GM19328 (cell line): ENCODE measurements at regions not wholly inside any gene's neighbourhood (a gene's known extent, or its start where the extent isn't known, plus 50 kb on each side); places are given as distances from the start of the nearest gene placed in this dataset.

Source experiments
- ATAC-seq: cut with Tn5 transposase; IDR thresholded peaks from one replicate; pipeline ENCODE4 v1.9.1; 2021; ENCODE audit warnings: mild to moderate bottlenecking, moderate library complexity; ENCODE audit not compliant: unreplicated experiment

DNA sequence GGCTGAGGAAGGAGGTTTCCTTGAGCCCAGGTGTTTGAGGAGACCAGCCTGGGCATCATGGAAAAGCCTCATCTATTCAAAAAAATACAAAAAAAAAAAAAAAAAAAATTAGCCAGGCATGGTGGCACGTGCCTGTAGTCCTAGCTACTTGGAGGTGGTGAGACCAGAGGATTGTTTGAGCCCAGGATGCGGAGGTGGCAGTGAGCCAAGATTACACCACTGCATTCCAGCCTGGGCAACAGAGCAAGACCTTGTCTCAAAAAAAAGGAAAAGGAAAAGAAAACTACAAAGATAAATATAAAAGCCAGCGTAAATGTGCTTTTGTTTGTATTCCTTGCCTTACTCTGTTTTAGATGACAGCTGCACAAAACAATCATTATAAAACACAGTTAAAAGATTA lies 2249.2 kb upstream of the C9orf72 start:
- ATAC-seq: no peak

DNA sequence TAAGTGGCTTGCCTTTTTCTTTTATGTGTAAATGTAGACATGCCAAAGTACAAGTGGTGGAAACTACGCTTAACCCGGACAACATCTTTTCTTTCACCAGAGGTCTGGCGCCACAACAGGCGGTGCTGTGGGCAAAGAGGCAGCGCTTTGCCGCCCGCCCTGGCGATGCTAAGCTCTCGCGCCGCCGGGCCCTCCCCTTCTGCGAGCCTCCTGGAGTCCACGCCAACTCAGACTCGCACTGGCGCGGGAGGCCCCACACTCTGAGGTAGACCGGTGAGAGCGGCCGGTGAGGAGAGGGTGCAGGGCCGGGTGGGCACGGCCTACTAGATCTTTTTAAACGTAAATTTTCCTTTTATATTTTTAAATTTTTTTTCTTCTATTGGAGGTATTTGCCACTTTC lies 2253.1 kb upstream of the C9orf72 start:
- no peak for ATAC-seq

DNA sequence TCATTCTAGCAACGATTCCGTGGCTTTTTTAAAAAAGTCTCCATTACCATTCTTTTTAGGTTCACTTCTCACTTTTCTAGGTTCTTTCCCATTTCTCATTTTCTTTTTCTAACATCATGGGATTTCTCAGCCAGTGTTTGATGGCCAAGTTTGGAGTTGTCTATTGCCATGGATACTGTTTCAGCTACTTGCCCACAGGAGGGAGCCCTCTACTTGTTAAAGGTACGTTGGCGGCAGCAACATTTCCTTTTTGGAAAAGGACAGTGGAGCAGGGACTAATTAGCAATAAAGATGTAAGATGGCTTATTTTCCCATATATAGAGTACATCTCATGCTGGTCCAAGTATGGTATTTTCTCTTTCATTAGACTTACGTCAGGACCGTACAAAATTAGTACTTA lies 2257.5 kb upstream of the C9orf72 start:
- no peak for ATAC-seq

DNA sequence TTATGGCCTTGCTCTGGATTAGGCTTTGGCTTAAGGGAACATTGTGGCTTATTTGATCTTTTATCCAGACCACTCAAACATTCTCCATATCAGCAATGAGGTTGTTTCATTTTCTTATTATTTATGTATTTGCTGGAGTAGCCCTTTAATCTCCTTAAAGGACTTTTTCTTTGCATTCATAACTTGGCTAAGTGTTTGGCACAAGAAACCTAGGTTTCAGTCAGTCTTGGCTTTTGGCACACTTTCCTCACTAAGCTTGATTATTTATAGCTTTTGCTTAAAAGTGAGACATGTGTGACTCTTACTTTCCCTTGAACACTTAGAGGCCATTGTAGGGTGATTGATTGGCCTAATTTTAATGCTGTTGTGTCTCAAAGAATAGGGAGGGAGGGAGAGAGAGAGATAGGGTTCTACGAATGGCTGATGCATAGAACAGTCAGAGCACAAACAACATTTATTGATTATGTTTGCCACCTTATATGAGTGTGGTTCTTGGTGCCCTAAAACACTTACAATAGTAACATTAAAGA lies 2265.3 kb upstream of the C9orf72 start:
- ATAC-seq: no peak

DNA sequence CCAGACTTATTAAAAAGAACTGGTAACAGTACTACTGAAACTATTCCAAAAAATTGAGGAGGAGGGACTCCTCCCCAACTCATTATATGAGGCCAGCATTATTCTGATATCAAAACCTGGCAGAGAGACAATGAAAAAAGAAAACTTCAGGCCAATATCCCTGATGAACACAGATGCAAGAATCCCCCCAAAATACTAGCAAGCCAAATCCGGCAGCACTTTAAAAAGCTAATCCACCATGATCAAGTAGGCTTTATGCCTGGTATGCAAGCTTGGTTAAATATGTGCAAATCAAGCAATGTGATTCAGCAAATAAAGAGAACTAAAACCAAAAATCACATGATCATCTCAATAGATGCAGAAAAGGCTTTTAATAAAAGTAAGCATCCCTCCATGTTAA lies 2271.0 kb upstream of the C9orf72 start:
- no peak for ATAC-seq

DNA sequence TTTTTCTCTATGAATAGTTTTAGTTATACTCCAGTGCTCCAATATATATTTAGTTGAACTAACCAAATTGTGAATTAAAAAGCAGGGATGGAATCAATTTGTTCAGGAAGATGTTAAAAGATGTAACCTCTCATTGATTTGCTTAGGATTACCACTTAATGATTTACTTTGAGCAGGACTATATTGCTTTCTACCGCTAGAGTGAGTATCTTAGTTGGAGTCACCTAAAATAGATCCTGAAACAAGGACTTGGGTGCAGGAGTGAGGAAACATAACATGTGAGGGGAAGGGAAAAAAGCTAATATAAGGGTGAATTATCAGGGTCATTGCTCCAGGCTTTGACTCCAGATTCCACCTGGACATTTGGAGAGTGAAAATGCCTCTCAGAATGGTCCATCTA lies 2277.4 kb upstream of the C9orf72 start:
- ATAC-seq: no peak

DNA sequence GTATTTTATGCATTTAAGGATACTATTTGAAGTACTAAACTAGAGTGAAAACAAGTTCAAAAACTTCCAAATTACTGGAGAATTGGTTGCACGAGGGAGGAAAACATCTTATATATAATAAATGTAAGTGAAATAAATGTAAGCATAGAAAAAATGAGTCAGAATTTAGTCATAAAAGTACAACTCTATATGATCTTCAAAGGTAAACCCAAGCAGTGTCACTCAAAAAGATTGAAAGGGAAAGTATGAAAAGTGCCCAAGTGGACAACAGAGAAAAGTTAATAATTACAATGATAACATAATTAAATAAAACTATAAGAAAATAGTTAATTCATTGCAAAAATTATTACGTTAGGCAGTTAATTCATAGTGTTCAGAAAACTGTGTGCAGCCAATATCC lies 2288.5 kb upstream of the C9orf72 start:
- ATAC-seq: no peak

DNA sequence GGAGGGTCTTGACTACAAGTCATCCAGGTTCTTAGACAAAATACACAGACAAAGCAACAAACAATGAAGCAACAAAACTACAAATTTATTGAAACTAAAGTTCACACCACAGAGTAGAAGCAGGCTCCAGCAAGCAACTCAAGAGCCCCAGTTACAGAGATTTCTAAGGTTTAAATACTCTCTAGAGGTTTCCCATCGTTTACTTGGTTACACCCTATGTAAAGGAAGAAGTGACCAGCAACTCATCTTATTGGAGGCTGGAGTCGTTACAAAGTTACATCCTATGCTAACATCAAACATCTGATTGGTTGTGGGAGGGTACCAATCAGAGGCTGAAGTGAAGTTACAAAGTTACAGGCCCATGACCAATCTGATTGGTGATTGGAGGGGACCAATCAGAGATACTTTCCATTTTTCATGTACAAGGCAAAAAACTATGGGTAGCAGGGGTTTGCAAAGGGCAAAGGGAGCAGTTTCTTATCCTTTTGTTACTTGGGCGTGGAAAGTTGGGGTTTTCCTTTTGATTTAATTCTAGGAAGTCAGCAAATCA lies 2292.6 kb upstream of the C9orf72 start:
- no peak for ATAC-seq

DNA sequence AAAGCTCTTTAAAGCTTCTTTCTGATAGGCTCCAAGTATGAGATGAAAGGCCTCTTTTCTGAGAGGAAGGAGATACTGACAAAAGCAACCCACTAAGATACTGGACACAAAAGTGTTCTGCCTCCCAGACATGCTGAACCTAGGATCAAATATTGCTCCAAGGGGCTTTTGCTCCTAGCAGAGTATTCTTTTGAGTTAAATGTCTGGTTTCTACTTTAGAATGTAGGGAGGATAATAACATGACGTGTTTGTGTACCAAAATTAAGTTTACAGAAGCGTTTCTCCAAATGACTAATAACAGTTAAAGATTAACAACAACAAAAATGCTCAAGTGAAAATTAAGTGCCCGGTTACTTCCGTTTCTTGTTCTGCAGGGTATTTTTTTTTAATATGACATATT lies 2293.3 kb upstream of the C9orf72 start:
- ATAC-seq: no peak

DNA sequence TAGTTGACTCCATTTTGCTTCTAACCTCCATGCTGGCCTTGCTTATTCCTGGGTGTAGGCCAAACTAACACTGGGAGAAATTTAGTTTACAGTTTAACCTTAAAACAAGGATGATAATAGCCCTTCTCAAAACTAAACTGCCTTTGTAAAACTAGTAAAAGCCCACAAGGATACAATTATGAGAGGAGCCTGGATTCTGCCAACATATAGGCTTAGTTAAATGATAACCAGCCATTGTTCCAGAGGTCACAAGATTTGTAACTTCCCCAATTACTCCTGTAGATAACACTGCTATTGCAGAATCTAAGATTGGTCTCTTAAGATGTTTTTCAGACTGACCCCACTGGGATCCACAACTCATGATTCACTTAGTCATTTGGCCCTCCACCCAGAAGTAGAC lies 2300.3 kb upstream of the C9orf72 start:
- ATAC-seq: no peak

DNA sequence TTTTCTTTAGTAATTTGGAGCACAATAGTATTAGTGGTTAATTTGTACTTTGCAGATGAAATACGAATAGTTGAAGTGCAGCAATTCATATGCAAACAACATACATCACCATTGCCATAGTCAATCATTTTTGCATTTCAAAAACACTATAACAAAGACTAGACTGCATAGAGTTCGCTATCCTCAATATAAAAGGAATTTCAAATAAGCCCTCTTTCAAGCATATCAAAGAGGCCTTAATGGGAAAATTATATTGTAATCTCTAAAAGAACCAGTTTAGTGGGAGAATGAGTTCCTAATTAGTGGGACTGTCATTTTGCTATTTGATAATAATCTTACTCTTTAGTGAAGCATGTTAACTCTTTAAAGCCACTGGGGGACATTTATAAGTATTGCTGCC lies 2302.3 kb upstream of the C9orf72 start:
- ATAC-seq: no peak

DNA sequence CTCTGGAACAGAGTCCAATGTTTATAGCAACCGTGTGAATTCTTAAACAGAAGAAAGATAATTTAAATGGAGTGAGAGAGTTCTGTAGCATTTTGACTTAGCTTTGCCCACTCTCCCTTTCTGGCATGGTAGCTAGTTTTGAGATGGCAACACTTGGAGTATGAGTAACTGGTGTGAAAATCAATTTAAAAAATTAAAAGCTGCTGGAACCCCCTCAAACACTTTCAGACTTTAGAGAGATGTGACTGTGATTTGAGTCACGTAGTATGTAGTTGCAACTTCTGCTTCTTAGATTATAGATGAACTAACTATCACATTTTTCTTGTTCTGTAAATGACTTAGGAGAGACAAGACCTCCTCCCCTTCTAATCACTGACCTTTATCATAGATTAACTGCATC lies 2309.5 kb upstream of the C9orf72 start:
- no peak for ATAC-seq

DNA sequence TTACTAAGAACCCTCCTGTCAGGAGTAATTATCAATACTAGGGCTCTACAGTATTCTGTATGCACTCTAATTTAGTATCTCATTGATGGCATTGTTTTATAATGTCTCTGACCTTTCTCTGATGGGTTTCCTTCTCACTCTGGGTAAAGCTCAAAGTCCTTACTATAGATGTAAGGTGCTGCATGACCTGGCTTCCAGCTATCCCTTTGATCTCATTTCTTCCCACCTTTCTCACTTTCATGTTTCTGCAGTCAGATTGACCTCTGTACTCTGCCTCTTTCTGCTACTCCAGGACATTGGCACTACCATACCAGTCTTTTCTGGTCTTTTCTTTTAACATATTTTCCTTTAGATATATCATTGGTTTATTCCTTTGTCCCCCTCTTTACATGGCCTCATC lies 2332.8 kb upstream of the C9orf72 start:
- ATAC-seq: no peak

DNA sequence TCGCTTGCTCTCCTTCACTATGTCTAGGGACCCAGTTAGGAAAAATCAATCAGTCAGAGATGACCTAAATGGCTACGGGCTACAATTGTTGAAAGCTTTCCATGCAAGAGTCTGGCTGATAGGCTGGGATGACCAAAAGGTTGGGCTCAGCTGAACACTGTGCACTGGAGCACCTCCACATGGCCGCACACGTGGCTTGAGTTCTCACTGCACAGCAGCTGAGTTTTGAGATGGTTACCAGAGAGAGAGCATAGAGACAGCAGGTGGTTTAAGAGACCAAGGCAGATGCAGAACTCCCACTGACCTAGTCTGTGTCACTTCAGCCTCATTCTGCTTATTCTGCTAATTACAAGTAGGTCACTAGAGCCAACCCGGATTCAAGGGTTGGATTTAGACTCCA lies 2354.8 kb upstream of the C9orf72 start:
- no peak for ATAC-seq

DNA sequence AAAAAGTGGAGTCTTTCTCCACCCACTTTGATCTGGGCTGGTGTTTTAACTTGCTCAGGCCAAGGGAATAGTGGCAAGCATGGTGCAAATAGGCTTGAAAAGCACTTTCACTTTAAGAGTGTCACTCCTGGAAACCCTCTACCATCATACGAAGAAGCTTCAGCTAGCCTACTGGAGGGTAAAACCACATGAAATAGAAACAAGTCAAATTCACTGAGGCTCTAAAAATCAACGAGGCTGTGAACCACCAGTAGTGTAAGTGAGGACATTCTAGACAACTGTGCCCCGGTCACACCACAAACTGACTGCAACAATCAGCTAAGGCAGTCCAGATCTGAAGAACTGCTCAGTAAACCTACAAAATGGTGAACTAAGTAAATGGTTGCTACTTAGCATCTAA lies 2366.3 kb upstream of the C9orf72 start:
- ATAC-seq: no peak

DNA sequence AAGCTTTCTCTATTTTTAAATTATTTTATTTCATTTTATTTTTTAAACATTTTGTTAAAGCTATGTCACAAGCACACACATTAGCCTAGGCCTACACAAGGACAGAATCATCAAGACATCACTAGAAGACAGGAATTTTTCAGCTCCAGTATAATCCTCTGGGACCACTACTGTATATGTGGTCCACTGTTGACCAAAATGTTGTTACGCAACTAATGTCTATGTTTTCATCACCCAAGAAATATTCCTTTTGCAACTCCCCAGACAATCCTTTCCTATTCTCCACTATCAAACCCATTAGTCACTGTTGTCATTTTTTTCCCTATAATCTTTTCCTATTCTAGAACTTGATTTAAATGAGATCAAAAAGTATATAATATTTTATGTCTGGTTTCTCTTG lies 2371.7 kb upstream of the C9orf72 start:
- ATAC-seq: no peak

DNA sequence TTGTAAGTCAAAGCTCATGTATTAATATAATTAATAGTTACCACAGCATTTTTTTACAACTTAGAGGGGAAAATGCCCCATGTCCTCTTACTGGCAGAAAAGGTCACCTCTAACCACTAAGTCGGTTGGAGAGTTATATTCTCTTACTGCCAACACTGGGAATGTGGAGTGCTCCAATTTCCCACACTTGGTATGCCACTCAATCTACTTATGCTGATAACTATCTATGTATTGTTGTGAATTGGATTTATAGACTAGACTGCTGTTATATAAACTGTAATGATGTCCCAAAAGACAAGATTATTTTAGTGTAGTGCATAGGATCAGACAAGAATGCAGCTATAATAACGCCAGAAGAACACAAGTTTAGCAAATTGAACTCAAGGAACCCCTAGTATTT lies 2385.2 kb upstream of the C9orf72 start:
- no peak for ATAC-seq

DNA sequence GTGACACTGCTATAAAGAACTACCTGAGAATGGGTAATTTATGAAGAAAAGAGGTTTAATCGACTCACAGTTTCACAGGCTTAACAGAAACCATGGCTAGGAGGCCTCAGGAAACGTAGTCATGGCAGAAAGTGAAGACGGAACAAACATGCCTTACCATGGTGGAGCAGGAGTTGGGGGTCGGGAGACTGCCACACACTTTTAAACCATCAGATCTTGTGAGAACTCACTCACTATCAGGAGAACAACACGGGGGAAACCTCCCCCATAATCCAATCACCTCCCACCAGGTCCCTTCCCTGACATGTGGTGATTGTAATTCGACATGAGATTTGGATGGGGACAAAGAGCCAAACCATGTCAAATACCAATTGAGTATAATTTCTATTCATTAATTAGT lies 2392.6 kb upstream of the C9orf72 start:
- no peak for ATAC-seq

DNA sequence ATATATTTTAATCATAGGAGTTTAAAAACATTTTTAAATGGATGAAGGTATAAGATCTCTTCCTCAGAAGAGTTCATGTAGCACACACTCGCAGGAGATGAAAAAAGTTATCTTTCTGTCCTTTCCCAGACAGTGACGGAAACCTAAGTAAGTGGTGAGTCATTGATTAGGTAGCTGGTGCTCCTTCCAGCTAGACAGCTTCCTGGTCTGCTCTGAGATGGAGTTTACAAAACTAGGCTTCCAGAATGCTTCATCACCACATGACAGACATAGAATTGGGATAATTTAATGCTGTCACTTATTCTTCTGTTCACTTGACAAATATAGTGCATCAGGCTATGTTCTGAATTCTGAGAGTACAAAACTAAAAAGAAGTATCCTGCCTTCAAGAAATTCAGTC lies 2393.0 kb upstream of the C9orf72 start:
- no peak for ATAC-seq

DNA sequence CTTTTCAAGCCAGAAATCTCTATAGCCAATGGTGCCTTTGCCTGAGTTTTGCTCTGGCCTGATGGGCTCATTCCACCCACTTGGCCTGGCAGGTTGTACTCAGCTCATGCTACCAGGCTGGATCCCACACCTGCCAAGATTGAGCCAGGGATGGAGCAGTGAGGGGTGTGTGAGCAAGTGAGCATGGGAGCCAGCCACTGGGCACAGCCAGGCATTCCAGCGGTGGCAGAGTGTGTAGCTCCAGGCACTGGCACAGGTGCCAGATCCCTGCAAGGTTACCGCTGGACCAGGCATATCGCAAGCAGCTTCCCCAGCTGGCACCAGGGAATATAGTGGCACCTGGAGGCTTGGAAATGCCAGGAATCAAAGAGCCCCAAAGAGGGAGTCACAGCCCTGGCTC lies 2395.6 kb upstream of the C9orf72 start:
- no peak for ATAC-seq

DNA sequence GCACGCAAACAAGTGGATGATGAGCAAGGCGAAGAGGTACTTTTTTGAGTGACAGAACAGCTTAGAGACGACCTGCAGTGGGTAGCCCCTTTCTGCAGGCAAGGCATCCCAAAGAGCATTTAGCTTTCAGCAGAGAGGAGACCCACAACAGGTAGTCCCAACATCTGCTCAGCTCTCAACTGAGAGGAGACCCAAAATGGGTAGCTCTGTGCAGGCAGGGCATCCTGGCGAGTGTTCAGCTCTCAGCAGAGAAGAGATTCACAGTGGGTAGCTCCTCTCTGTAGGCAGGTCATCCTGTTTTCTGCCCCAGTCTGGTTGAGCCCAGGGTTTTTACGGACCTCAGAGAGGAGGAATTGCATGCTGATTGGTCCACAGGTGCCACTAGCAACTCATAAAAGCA lies 2396.1 kb upstream of the C9orf72 start:
- no peak for ATAC-seq

DNA sequence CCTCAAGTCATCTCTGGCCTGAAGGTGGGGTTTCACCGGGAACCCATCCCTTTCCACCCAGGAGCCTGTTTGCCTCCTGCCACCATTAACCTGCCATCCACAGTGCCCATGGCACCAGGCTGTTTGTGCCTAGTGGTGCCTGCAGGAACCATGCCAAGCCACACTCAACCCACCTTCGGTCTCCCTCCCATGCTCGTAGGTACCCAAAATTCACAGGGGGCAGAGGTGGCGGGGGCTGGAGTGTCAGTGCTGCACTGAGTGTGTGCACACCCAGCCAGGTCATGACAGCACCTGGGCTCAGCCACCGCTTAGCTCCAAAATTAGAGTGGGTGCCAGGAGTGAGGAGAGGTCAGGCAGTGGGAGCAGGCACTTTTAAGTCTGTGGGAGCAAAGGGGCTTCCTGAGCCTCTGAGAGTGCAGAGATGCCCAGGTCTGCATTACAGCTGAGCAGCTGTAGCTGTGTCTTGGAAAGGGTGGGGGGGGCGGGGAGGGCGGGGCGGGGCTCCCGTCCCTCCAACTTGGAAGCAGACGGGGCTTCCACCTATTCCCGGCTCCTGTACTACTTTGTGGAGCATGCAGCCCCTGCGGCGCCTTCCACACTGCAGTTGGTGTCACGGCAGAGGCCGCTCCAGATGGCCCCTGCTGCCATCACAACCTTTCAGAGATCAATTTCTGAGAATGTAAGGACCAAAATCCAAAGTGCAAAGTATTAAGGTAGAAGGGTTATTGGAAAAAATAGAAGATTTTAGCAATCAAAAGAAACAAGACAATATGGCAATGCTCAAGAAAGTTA lies 2396.8 kb upstream of the C9orf72 start:
- no peak for ATAC-seq

DNA sequence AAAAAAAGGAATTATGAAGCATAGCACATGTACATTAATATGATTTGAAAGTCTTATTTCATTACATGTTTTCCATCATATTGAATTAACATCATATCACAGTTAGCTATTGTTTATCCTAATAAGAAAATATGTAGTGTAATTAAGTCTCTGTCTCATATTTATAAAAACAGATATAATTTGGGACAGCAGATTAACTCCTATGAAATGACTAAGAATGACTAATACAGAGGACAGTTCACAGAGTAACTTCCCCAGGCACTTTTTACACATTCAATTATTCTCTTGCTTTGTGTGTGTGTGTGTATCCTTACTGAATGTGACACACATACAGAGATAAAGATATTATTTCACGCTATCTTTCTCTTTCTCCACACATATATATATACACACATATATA lies 2400.9 kb upstream of the C9orf72 start:
- no peak for ATAC-seq
